H1 (cell line): ENCODE measurements at regions not wholly inside any gene's neighbourhood (a gene's known extent, or its start where the extent isn't known, plus 50 kb on each side); places are given as distances from the start of the nearest gene placed in this dataset.

Source experiments
- CTCF ChIA-PET: fragments of 300-600 bp; sonication (Branson Sonifier 250); formaldehyde crosslinking; loops from one replicate; lab custom pipeline; 2021; ENCODE audit not compliant: partially characterized antibody; lab: Charles Lee
- POLR2A ChIA-PET: fragments of 300-600 bp; sonication (Branson Sonifier 250); formaldehyde crosslinking; loops from one replicate; lab custom pipeline; 2021; ENCODE audit warnings: inconsistent platforms; ENCODE audit not compliant: partially characterized antibody; lab: Charles Lee
- DNase-seq, 2 experiments: peaks; one replicate each; pipeline versions ENCODE4 v3.0.0 to v3.0.0-alpha.2; 2010 to 2022; ENCODE audit warnings: low spot score in 2 of 2, low read depth in 1 of 2, mixed read lengths in 1 of 2
- FAIRE-seq: peaks from 2 replicates; lab custom pipeline; 2011; peaks lifted over from hg19 to GRCh38; lab: Jason Lieb, UNC
- H2AFZ ChIP-seq: 2 replicates; pipeline ENCODE4 v1.8.1; 2012; ENCODE audit warnings: low read length, inconsistent platforms
- H2AK5ac ChIP-seq: 2 replicates; pipeline ENCODE4 v1.6.1; 2013; ENCODE audit warnings: low read depth, low read length
- H2BK120ac ChIP-seq: replicated peaks from 2 replicates; pipeline ENCODE3; 2013; ENCODE audit warnings: low read depth, low read length, inconsistent platforms
- H2BK12ac ChIP-seq: 2 replicates; pipeline ENCODE4 v1.6.1; 2013; ENCODE audit warnings: low read depth, low read length
- H2BK15ac ChIP-seq: 2 replicates; pipeline ENCODE4 v1.6.1; 2013; ENCODE audit warnings: low read length
- H2BK20ac ChIP-seq: 2 replicates; pipeline ENCODE4 v1.6.1; 2013; ENCODE audit warnings: low read length
- H2BK5ac ChIP-seq: 2 replicates; pipeline ENCODE4 v1.6.1; 2013; ENCODE audit warnings: low read depth, low read length
- H3K14ac ChIP-seq: 2 replicates; pipeline ENCODE4 v1.6.1; 2013; ENCODE audit warnings: inconsistent platforms; ENCODE audit not compliant: insufficient read length
- H3K18ac ChIP-seq: 2 replicates; pipeline ENCODE4 v1.6.1; 2013; ENCODE audit warnings: low read length; ENCODE audit errors: extremely low read depth
- H3K23ac ChIP-seq: 2 replicates; pipeline ENCODE4 v1.6.1; 2013; ENCODE audit warnings: inconsistent platforms; ENCODE audit not compliant: insufficient read length
- H3K23me2 ChIP-seq: 2 replicates; pipeline ENCODE4 v1.6.1; 2013; ENCODE audit warnings: low read depth, low read length
- H3K27ac ChIP-seq: 2 replicates; pipeline ENCODE4 v1.6.1; 2011; ENCODE audit warnings: low read depth, low read length, inconsistent platforms
- H3K27me3 ChIP-seq, 4 experiments: replicated peaks in 1 of 4; 1 replicate in 1 of 4; 2 replicates in 3 of 4; pipeline versions ENCODE4 v1.6.1 to v1.8.1; 2011 to 2013; ENCODE audit warnings: low read length in 3 of 4, mild to moderate bottlenecking in 3 of 4, inconsistent platforms in 2 of 4, mixed read lengths in 2 of 4, moderate library complexity in 1 of 4; ENCODE audit not compliant: control insufficient read depth in 3 of 4, insufficient read depth in 3 of 4; ENCODE audit errors: extremely low read depth in 1 of 4
- H3K36me3 ChIP-seq, 4 experiments: 2 replicates each; pipeline versions ENCODE4 v1.6.1 to v1.8.1; 2011 to 2013; ENCODE audit warnings: mild to moderate bottlenecking in 4 of 4, low read length in 3 of 4, moderate library complexity in 2 of 4, control low read depth in 1 of 4, inconsistent platforms in 1 of 4; ENCODE audit not compliant: insufficient read depth in 4 of 4, control insufficient read depth in 2 of 4
- H3K4ac ChIP-seq: replicated peaks from 2 replicates; pipeline ENCODE3; 2013; ENCODE audit warnings: low read length, low read depth, mixed read lengths, inconsistent platforms; ENCODE audit not compliant: insufficient read length
- H3K4me1 ChIP-seq, 4 experiments: replicated peaks in 1 of 4; 1 replicate in 1 of 4; 2 replicates in 3 of 4; pipeline versions ENCODE4 v1.6.1 to v1.8.1; 2011 to 2013; ENCODE audit warnings: low read length in 3 of 4, inconsistent platforms in 2 of 4, mixed read lengths in 1 of 4; ENCODE audit not compliant: insufficient read depth in 4 of 4, control insufficient read depth in 3 of 4
- H3K4me2 ChIP-seq, 2 experiments: 2 replicates each; pipeline versions ENCODE4 v1.6.1 to v1.8.1; 2011 to 2013; ENCODE audit warnings: low read depth in 2 of 2, low read length in 2 of 2, control low read depth in 1 of 2, inconsistent platforms in 1 of 2, mild to moderate bottlenecking in 1 of 2; ENCODE audit not compliant: insufficient read depth in 1 of 2
- H3K4me3 ChIP-seq, 4 experiments: fragments of 200-600, 300-600 bp in 1 of 4; sonication (generic), shearing (Covaris generic), sonication (Bioruptor Twin) in 1 of 4; 2 replicates each; pipeline versions ENCODE4 v1.5.1 to v1.8.1; 2011 to 2016; ENCODE audit warnings: low read length in 4 of 4, low read depth in 3 of 4, control low read depth in 2 of 4, inconsistent platforms in 2 of 4, mild to moderate bottlenecking in 2 of 4, mixed read lengths in 1 of 4, moderate library complexity in 1 of 4; ENCODE audit not compliant: insufficient read depth in 2 of 4; ENCODE audit errors: extremely low read depth in 1 of 4
- H3K56ac ChIP-seq: replicated peaks from 2 replicates; pipeline ENCODE3; 2013; ENCODE audit warnings: low read depth, mild to moderate bottlenecking, mixed read lengths, low read length, inconsistent platforms; ENCODE audit not compliant: insufficient read length
- H3K79me1 ChIP-seq: 2 replicates; pipeline ENCODE4 v1.6.1; 2013; ENCODE audit warnings: low read depth, low read length, control low read depth
- H3K79me2 ChIP-seq, 2 experiments: 2 replicates each; pipeline versions ENCODE4 v1.6.1 to v1.8.1; 2012 to 2013; ENCODE audit warnings: low read length in 2 of 2, mild to moderate bottlenecking in 2 of 2, inconsistent platforms in 1 of 2; ENCODE audit not compliant: insufficient read depth in 2 of 2, control insufficient read depth in 1 of 2
- H3K9ac ChIP-seq, 4 experiments: replicated peaks in 1 of 4; 1 replicate in 1 of 4; 2 replicates in 3 of 4; pipeline versions ENCODE4 v1.6.1 to v1.8.1; 2011 to 2013; ENCODE audit warnings: low read depth in 3 of 4, low read length in 3 of 4, control low read depth in 2 of 4, mild to moderate bottlenecking in 2 of 4, moderate library complexity in 2 of 4, inconsistent platforms in 1 of 4; ENCODE audit errors: extremely low read depth in 1 of 4
- H3K9me3 ChIP-seq, 2 experiments: 2 replicates each; pipeline versions ENCODE4 v1.6.1 to v1.8.1; 2012 to 2013; ENCODE audit warnings: mild to moderate bottlenecking in 2 of 2, moderate library complexity in 2 of 2, control low read depth in 1 of 2, inconsistent platforms in 1 of 2, low read depth in 1 of 2, low read length in 1 of 2, mixed read lengths in 1 of 2; ENCODE audit not compliant: insufficient read depth in 2 of 2
- H4K20me1 ChIP-seq, 2 experiments: replicated peaks in 1 of 2; 2 replicates each; pipeline versions ENCODE3 to v1.8.1; 2011 to 2013; ENCODE audit warnings: inconsistent platforms in 2 of 2, low read length in 2 of 2, mild to moderate bottlenecking in 1 of 2; ENCODE audit not compliant: insufficient read depth in 2 of 2, control insufficient read depth in 1 of 2
- H4K5ac ChIP-seq: 2 replicates; pipeline ENCODE4 v1.6.1; 2013; ENCODE audit warnings: low read length, low read depth, mixed read lengths, inconsistent platforms; ENCODE audit not compliant: insufficient read length
- H4K8ac ChIP-seq: 2 replicates; pipeline ENCODE4 v1.8.0; 2013; ENCODE audit warnings: mild to moderate bottlenecking, moderate library complexity, low read length, inconsistent platforms; ENCODE audit not compliant: insufficient read depth; ENCODE audit errors: extremely low read depth
- H4K91ac ChIP-seq: replicated peaks from 2 replicates; pipeline ENCODE3; 2013; ENCODE audit warnings: low read length, mixed read lengths, inconsistent platforms; ENCODE audit not compliant: insufficient read length
- CTBP2 ChIP-seq: IDR thresholded peaks from 2 replicates; pipeline ENCODE4 v1.7.0; 2011; ENCODE audit warnings: borderline replicate concordance, mild to moderate bottlenecking, moderate library complexity, mixed read lengths, low read length; ENCODE audit not compliant: insufficient read depth, insufficient read length
- FOSL1 ChIP-seq: IDR thresholded peaks from 2 replicates; pipeline ENCODE4 v1.6.1; 2011; ENCODE audit warnings: mild to moderate bottlenecking, low read depth, low read length, moderate library complexity; ENCODE audit not compliant: insufficient read depth
- PHF8 ChIP-seq: fragments of 200-600 bp; sonication (generic); conservative IDR thresholded peaks from 2 replicates; pipeline ENCODE4 v1.7.1; 2012; ENCODE audit warnings: low read depth, mild to moderate bottlenecking, inconsistent platforms, low read length, moderate library complexity
- SIRT6 ChIP-seq: IDR thresholded peaks from one replicate; pipeline ENCODE4 v1.7.1; 2012; ENCODE audit warnings: low read length, inconsistent platforms
- SIX5 ChIP-seq: IDR thresholded peaks from 2 replicates; pipeline ENCODE4 v1.6.1; 2011; ENCODE audit warnings: mild to moderate bottlenecking, low read depth, low read length
- SRF ChIP-seq: IDR thresholded peaks from 2 replicates; pipeline ENCODE4 v1.6.1; 2011; ENCODE audit warnings: mild to moderate bottlenecking, low read depth, low read length, moderate library complexity
- TCF12 ChIP-seq: IDR thresholded peaks from 2 replicates; pipeline ENCODE4 v1.6.1; 2011; ENCODE audit warnings: low read depth, mild to moderate bottlenecking, low read length
- TEAD4 ChIP-seq: IDR thresholded peaks from 2 replicates; pipeline ENCODE4 v1.6.1; 2012; ENCODE audit warnings: low read depth, low read length, inconsistent platforms, mixed read lengths
- WGBS, 2 experiments: shearing (Covaris generic) in 1 of 2; methylation state at CpG; one replicate each; pipeline versions ENCODE4 v1.1.6 to v1.1.7; 2013 to 2015; ENCODE audit warnings: low lambda C conversion rate in 2 of 2, mixed read lengths in 2 of 2, inconsistent platforms in 1 of 2, low coverage in 1 of 2, missing lambda C conversion rate in 1 of 2; ENCODE audit not compliant: insufficient replicate concordance in 2 of 2, insufficient coverage in 1 of 2, insufficient read length in 1 of 2; ENCODE audit errors: extremely low coverage in 1 of 2, missing lambda C conversion rate in 1 of 2; 5-methylcytosine and 5-hydroxymethylcytosine counted together

GRCh38 chr7:13198727-13199126 lies 511.3 kb downstream of the ARL4A start:
- Histone ChIP-seq H3K79me2 (no peaks in the 10 kb centered on the region), H2BK12ac (no peak overlapping the region), H2AFZ (no peak overlapping the region), H3K4me3 (no peak overlapping the region), H4K8ac (no peak overlapping the region), H4K20me1 (no peaks in the 10 kb centered on the region), H3K36me3 (no peaks in the 10 kb centered on the region), H3K23ac (no peak overlapping the region), H3K27me3 (no peaks in the 10 kb centered on the region), H3K56ac (no peak overlapping the region), H3K4ac (no peak overlapping the region), H2BK20ac (no peak overlapping the region), H2BK15ac (no peak overlapping the region), H3K79me1 (no peaks in the 10 kb centered on the region), H3K14ac (no peak overlapping the region), H3K9me3 (no peaks in the 10 kb centered on the region), H4K91ac (no peak overlapping the region), H3K18ac (no peak overlapping the region), H4K5ac (no peak overlapping the region), H3K9ac (no peak overlapping the region), H3K27ac (no peak overlapping the region), H2AK5ac (no peak overlapping the region), H2BK5ac (no peak overlapping the region), H3K4me2 (no peak overlapping the region), H3K23me2 (no peaks in the 10 kb centered on the region), H2BK120ac (no peak overlapping the region), H3K4me1 (no peaks in the 10 kb centered on the region)
- POLR2A ChIA-PET = no interaction called here
- DNase-seq (no peak), FAIRE-seq (no peak)
- 100% methylated on average over 1 of the region's 2 CpGs; no CpG with 5 or more reads in 1 of the 2 experiments for WGBS, 2 experiments
- CTCF ChIA-PET = interaction anchor here (2.6 kb wide), 1 partner anchor 514 kb away, joined by 8 read pairs; no protein-coding TSS in a partner anchor
- TF ChIP-seq FOSL1 = no peak
- no peak for TF ChIP-seq SIX5
- TF ChIP-seq SRF = no peak
- no peak for TF ChIP-seq TCF12
- no peak for TF ChIP-seq TEAD4
- no peak for TF ChIP-seq SIRT6
- TF ChIP-seq PHF8 = no peak
- TF ChIP-seq CTBP2 = no peak
